ENCODE measurements at regions not wholly inside any gene's neighbourhood (a gene's known extent, or its start where the extent isn't known, plus 50 kb on each side); places are given as distances from the start of the nearest gene placed in this dataset.

- TF ChIP-seq ZNF224 (CRISPR knock-in tag; IDR thresholded peaks at IDR 0.05) (no peak), ZFX (CRISPR knock-in tag; IDR thresholded peaks at IDR 0.05) (no peak), MBD2 (IDR thresholded peaks at IDR 0.05; ENCODE audit: borderline replicate concordance, low read depth) (no peak), EP300 (IDR thresholded peaks at IDR 0.05; ENCODE audit: low read length) (no peak), NELFE (IDR thresholded peaks at IDR 0.05; ENCODE audit: insufficient read depth, insufficient read length) (no peak), PTRF (tag; IDR thresholded peaks at IDR 0.05) (no peak)
- TF ChIP-seq, protein P1, sequence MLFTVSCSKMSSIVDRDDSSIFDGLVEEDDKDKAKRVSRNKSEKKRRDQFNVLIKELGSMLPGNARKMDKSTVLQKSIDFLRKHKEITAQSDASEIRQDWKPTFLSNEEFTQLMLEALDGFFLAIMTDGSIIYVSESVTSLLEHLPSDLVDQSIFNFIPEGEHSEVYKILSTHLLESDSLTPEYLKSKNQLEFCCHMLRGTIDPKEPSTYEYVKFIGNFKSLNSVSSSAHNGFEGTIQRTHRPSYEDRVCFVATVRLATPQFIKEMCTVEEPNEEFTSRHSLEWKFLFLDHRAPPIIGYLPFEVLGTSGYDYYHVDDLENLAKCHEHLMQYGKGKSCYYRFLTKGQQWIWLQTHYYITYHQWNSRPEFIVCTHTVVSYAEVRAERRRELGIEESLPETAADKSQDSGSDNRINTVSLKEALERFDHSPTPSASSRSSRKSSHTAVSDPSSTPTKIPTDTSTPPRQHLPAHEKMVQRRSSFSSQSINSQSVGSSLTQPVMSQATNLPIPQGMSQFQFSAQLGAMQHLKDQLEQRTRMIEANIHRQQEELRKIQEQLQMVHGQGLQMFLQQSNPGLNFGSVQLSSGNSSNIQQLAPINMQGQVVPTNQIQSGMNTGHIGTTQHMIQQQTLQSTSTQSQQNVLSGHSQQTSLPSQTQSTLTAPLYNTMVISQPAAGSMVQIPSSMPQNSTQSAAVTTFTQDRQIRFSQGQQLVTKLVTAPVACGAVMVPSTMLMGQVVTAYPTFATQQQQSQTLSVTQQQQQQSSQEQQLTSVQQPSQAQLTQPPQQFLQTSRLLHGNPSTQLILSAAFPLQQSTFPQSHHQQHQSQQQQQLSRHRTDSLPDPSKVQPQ (CRISPR knock-in tag; IDR thresholded peaks at IDR 0.05; ENCODE audit: borderline replicate concordance), result no peak
Measured at GRCh38 chr2:122851161-122851560, 1095.7 kb downstream of the TSN start (continued).

GRCh38 chr2:122851972-122852531 is 1096.6 kb downstream of the TSN start:
- ChIA-PET POLR2A (no interaction called here), CTCF (ENCODE audit: low intra/inter-chr PET ratio) (no interaction called here)
- H3K27ac ChIP-seq (ENCODE audit: extremely low read depth, low read depth, low read length), result no peak overlapping the region
- no peak overlapping the region for H3K9ac ChIP-seq (ENCODE audit: insufficient read depth in 1 of 2, low read depth in 2 of 2, low read length in 2 of 2)
- in situ Hi-C loops (cut with MboI), result no loop called here
- H3K9me3 ChIP-seq (replicated peaks; ENCODE audit: control insufficient read depth, insufficient read depth, low read depth, low read length), result no peaks in the 10 kb centered on the region
- ATAC-seq (no peak), DNase-seq (ENCODE audit: extremely low read depth in 1 of 4, low spot score in 3 of 4) (no peak), FAIRE-seq (no peak)
- H3K36me3 ChIP-seq (ENCODE audit: control insufficient read depth, insufficient read depth, low read length), result no peaks in the 10 kb centered on the region
- H3K27me3 ChIP-seq (ENCODE audit: control insufficient read depth in 2 of 2, insufficient read depth in 2 of 2, low read length in 2 of 2), result no peaks in the 10 kb centered on the region
- no TSS peak for BruUV-seq (replicated peaks)
- H3K4me1 ChIP-seq (replicated peaks in 1 of 2; ENCODE audit: control insufficient read depth in 2 of 2, insufficient read depth in 2 of 2, low read length in 2 of 2), result no peaks in the 10 kb centered on the region
- intact Hi-C loops (cut with micrococcal nuclease), result no loop called here
- H3K9me1 ChIP-seq (ENCODE audit: control insufficient read depth, insufficient read depth, low read length), result no peaks in the 10 kb centered on the region
- no peak overlapping the region for H2AFZ ChIP-seq (ENCODE audit: low read depth, low read length)
- H3K79me2 ChIP-seq (ENCODE audit: control insufficient read depth, insufficient read depth, low read length), result no peaks in the 10 kb centered on the region
- no peak overlapping the region for H3K4me3 ChIP-seq
- H3K4me2 ChIP-seq (ENCODE audit: insufficient read depth, low read length), result no peak overlapping the region
- 3% methylated on average over 3 of the region's 4 CpGs for WGBS (ENCODE audit: insufficient coverage, low coverage, missing lambda C conversion rate)
- H4K20me1 ChIP-seq (replicated peaks; ENCODE audit: control insufficient read depth, insufficient read depth, low read length), result no peaks in the 10 kb centered on the region
- TF ChIP-seq KDM2B (CRISPR knock-in tag; IDR thresholded peaks at IDR 0.05), result no peak
- TF ChIP-seq SRSF1 (IDR thresholded peaks at IDR 0.05; ENCODE audit: low read depth, low read length), result no peak
- no peak for TF ChIP-seq ELK1 (CRISPR knock-in tag; IDR thresholded peaks at IDR 0.05)
- TF ChIP-seq, protein P2, sequence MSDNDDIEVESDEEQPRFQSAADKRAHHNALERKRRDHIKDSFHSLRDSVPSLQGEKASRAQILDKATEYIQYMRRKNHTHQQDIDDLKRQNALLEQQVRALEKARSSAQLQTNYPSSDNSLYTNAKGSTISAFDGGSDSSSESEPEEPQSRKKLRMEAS (CRISPR knock-in tag; IDR thresholded peaks at IDR 0.05), result no peak
- TF ChIP-seq IRF2 (CRISPR knock-in tag; IDR thresholded peaks at IDR 0.05), result no peak
- TF ChIP-seq USF2 (CRISPR knock-in tag; IDR thresholded peaks at IDR 0.05), result no peak
- TF ChIP-seq ZNF444 (CRISPR knock-in tag; IDR thresholded peaks at IDR 0.05), result no peak
- TF ChIP-seq, protein P3, sequence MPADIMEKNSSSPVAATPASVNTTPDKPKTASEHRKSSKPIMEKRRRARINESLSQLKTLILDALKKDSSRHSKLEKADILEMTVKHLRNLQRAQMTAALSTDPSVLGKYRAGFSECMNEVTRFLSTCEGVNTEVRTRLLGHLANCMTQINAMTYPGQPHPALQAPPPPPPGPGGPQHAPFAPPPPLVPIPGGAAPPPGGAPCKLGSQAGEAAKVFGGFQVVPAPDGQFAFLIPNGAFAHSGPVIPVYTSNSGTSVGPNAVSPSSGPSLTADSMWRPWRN (IDR thresholded peaks at IDR 0.05; ENCODE audit: low read depth), result no peak
- TF ChIP-seq TEAD2 (tag; IDR thresholded peaks at IDR 0.05), result no peak
- no peak for TF ChIP-seq SOX6 (IDR thresholded peaks at IDR 0.05)
- no peak for TF ChIP-seq SIN3A (IDR thresholded peaks at IDR 0.05; ENCODE audit: borderline replicate concordance in 2 of 2, control insufficient read depth in 1 of 2, low read depth in 2 of 2, low read length in 2 of 2)
